GM19328 (cell line): ENCODE measurements at regions not wholly inside any gene's neighbourhood (a gene's known extent, or its start where the extent isn't known, plus 50 kb on each side); places are given as distances from the start of the nearest gene placed in this dataset.

Experiments used
- ATAC-seq: cut with Tn5 transposase; IDR thresholded peaks from one replicate; pipeline ENCODE4 v1.9.1; 2021; ENCODE audit warnings: mild to moderate bottlenecking, moderate library complexity; ENCODE audit not compliant: unreplicated experiment

DNA sequence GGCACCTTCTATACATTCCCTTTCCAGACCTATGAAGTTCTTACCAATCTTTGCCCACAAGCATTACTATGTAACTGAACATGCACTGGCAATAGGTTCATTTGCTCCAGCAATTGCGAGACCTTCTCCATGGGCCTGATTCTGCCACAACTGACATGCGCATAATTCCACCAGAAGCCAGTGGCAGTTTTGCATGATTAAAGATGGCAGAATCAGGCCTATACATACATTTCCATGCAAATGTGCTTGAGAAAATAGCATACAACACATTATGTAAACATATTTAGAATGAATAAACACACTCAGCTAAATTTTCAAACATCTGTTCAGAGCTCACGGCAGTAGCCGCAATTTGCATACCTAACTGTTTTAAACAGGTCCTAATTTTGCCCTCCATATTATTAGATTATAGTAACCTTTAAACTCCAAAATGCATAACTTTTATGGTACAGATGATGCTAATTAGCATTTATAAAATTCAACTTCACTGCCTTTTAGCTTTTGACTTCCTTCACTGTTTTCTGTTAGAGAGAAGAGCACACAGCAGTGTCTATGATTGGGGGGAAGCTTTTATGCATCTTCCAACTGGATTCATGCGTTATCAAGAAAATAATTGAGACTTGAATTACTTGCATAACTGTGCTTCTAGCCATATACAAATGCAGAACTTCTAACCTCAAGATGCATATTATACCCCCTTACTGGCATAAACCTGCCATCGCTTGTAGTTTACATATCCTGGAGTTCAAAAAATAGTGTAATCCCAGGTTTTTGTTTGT lies 155.3 kb upstream of the CDH19 start:
- ATAC-seq = no peak

GRCh38 chr18:66757946-66758345 lies 154.1 kb upstream of the CDH19 start:
- no peak for ATAC-seq

DNA sequence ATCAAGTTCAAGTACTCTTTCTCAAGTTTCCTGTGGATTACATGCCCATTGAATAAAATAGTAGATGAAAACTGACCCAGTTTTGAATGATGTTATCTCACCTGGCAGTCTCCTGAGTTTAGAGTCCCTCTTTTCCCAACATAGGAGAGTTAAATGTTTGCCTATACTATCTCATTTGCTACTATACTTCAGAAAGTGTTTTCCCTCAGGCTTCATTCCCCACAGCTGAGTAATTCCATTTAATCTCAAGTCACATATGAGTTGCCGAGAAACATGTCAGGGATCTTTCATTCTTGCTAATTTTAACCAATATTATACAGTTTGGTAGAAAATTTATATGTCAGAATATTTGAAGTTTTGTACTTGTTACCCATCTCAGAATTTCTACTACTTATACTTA lies 150.4 kb upstream of the CDH19 start:
- no peak for ATAC-seq

- ATAC-seq = no peak
Measured at GRCh38 chr18:66752733-66753132, 148.8 kb upstream of the CDH19 start.

DNA sequence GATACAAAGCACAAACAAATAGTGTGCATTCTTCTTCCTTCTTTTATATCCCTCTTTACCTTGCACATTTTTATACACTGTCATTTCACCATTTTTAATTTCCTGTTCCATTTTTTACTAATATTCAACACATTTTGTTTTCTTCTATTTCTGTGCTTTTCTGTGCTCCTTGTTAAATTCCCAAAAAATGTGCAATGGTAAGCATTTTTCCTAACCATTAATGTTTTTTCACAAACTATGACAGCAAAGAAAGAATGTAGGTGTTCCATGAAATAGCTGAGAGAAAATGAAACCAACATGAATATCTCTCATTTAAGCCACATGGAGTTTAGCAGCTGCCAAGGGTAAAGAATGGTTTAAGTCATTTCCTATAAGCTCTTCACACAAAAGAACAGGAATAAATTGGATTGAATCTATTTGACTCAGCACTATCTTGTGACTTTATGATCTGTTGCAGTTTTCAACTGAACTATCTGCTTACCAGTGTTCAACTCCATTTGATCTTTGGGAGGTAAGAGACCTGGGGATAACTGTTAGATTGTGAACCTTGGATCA lies 145.7 kb upstream of the CDH19 start:
- no peak for ATAC-seq

DNA sequence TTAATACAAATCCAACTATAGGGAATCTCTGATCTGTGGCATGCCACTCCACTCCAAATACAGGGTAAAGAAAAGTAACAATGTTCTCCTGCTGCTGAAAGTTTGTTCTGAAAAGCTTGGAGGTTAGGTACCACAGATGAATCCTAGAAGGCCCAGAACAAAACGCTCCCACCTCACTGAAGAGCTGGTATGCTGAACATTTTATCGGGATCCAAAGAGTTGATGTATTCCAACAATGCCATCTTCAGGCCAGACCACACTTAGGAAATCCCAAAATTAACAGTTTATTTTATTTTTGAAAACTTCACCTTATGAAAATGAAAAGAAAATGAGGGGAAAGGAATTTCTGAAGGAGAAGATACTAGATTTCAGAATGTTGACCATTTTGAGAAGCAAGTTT lies 145.1 kb upstream of the CDH19 start:
- no peak for ATAC-seq

DNA sequence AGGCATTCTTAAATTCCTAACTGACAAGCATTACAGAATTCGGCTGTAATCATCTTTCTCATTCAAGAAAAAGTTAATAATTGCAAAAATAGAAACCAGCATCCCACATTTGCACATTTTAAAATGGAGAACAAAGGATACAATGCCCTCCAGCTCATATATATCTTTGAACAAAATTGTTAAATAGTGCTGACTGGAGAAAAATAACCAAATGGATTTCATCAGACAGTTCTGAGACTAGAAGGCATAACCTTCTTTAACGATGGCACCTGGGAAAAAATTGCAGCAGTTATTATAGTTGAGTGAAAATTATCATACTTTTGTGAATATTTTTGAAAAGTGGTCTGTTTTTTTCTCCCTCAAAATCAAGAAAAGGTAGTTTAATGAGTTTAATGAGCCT lies 138.9 kb upstream of the CDH19 start:
- no peak for ATAC-seq

DNA sequence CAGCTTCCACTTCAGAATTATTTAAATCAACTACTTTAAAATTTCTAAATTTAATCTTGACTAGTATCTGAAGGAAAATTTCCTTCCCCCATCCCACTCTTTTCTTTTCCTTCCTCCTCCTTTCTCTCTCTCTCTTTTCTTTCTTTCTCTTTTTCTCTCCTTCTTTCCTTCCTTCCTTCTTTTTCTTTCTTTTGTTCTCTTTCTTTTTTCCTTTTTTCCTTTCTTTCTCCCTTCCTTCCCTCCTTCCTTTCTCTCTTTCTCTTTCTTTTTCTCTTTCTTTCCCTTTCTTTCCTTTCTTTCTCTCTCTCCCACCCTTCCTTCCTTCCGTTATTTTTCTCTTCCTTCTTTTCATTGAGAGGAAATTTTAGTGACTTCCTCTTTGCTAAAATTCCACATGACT lies 132.0 kb upstream of the CDH19 start:
- ATAC-seq = no peak

DNA sequence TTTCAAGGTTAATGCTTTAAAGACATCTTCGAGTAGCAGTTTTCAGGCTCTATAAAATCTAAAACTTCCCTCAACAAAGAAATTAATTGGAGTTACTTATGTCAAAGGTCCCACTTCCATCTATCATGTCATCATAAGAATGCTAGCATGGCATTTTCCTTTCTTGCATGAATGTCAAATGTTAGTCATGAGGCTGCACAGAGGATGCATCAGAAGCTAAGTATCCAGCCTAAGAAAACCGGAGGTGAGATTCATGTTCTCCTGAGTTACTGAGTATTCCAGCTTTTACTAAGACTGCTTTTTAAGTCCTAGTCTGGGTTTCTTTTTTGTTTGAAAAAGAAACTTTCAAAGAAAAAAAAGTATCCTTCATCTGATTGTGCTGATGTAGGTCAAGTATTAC lies 130.6 kb upstream of the CDH19 start:
- ATAC-seq = no peak

DNA sequence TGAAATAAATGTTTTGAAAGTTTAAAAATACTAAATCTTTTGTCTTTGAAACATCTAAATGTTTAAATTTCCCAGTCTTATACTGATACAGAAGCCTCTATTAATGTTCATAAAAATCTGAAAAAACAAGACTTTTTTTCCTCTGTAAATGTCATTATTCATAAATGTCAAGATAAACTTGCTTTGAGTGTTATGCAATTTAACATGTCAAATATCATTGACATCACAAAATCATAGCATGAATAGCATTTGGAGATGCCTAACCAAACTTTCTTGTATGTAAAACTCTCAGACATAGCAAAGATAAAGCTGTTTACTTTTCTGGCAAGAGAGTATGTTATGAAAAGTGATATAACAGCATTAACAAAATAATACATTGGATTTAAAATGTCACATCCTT lies 128.0 kb upstream of the CDH19 start:
- no peak for ATAC-seq

- no peak for ATAC-seq
Measured at GRCh38 chr18:66729442-66730239, 125.8 kb upstream of the CDH19 start.

GRCh38 chr18:66728951-66729350 lies 125.1 kb upstream of the CDH19 start:
- no peak for ATAC-seq

DNA sequence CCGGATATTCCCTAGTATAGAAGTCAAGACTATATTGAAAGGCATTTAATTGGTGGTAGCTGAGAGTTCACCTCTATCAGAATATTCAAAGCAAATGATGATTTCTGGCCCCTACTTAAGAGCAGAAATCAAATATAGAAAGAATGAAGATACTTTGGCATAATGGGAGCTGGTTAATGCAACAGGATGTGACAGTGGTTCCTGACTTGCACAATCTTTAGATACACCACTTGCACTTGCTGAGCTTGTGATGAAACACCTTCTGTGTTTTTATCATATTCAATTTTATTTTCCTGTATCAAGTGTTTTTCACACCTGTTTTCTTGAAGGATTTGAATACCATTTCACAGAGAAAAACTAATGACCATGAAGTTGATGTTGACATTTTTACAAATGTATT lies 124.1 kb upstream of the CDH19 start:
- no peak for ATAC-seq

DNA sequence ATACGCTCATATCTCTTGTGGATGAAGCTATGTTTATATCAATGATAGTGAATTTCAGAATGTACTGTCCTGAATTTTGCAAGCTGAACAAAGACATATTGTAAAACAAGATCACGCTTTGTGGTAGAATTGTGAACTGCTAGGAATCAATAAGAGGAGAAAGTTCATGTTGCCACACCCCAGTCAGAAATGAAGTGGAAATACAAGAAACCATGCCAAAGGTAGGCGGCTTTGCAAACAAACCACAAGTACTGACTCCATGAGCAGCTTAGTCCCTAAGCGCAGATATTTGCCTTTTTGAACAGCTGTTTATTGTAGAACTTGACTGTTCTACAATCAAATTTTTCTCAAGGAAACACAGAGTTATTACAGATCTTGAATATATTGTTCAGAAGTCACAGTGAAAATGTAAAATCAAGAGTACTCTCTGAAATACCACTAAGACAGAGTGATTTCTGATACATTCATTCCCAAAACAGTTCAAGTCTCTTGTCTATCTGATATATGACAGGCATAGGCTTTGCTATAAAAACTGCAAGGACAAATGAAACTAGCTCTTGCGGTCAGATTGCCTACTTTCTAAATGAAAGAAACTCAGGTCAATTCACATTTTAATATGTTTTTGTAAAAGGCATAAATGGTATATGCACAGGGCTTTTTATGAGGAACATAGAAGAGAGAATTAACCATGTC lies 120.9 kb upstream of the CDH19 start:
- no peak for ATAC-seq

DNA sequence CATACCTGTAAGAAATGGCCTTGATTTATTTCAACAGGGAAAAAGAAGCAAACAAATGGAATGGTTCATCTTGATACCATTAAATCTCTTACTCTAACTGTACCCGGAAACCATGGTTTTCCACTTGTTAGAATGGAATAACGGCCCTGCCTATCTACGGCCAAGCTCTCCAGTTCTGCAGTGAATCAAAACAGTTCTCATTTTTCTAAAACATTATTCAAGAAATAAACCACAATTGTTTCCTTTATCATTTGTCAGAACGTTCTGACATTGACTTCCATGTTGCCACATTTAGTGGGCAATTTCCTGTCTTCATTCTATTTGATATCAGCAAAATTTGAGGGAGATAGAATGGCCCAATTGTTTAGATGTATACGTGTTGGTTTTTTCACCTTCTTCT lies 118.8 kb upstream of the CDH19 start:
- no peak for ATAC-seq

DNA sequence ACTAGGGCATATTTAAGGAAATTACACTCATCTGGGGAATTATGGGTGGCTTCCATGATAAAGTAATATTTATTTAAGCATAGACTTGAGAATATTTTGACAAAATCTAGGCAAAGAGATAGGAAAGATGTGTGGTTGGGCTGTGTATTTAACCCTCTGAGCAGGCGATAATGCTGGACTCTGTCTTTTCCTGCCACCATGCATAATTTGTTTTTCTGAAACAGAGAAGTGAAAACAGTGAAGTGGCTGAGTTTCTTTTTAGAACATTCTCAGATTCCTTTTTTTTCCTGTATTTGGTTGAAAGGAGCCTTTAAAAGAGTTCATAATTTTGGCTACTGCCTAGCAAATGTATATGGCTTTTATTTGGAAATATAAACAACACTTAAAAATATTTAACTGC lies 104.8 kb upstream of the CDH19 start:
- ATAC-seq = no peak

GRCh38 chr18:66707473-66707872 lies 103.6 kb upstream of the CDH19 start:
- no peak for ATAC-seq

DNA sequence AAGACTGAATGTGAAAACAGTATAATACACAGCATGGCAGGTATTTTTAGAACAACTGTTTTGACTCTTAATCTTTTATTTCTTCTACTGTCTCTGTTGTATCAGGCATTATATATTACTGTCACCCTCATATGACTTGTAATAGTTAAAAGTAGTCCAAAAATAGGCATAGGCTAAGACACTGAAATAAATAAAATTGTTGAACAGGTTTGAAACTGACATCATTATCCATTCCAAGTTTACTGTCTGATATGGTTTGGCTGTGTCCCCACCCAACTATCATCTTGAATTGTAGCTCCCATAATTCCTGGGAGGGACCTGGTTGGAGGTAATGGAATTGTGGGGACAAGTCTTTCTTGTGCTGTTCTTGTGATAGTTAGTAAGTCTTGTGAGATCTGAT lies 91.4 kb upstream of the CDH19 start:
- no peak for ATAC-seq

- no peak for ATAC-seq
Measured at GRCh38 chr18:66694852-66695251, 91.0 kb upstream of the CDH19 start.

- no peak for ATAC-seq
Measured at GRCh38 chr18:66687635-66688034, 83.7 kb upstream of the CDH19 start.

GRCh38 chr18:66682855-66683322 lies 79.0 kb upstream of the CDH19 start:
- ATAC-seq = no peak
